Caco-2 (cell line): ENCODE measurements at regions not wholly inside any gene's neighbourhood (a gene's known extent, or its start where the extent isn't known, plus 50 kb on each side); places are given as distances from the start of the nearest gene placed in this dataset.

Source experiments
- BruUV-seq: library from RNA; stranded (reverse); fragments of 400-500 nt; replicated peaks from 2 replicates; lab custom pipeline; 2021; lab: Mats Ljungman, UMichigan
- CTCF ChIA-PET: fragments of 300-600 bp; sonication (Branson Sonifier 250); formaldehyde crosslinking; loops from one replicate; lab custom pipeline; 2022; ENCODE audit warnings: antibody characterized with exemption; lab: Charles Lee
- POLR2A ChIA-PET: fragments of 300-600 bp; sonication (Branson Sonifier 250); formaldehyde crosslinking; loops from one replicate; lab custom pipeline; 2022; ENCODE audit warnings: antibody characterized with exemption; lab: Charles Lee
- DNase-seq, 2 experiments: peaks; one replicate each; pipeline versions ENCODE4 v3.0.0 to v3.0.0-alpha.2; 2020 to 2022
- H3K27me3 ChIP-seq: replicated peaks from 2 replicates; pipeline ENCODE4 v1.6.0; 2011; ENCODE audit warnings: low read length; ENCODE audit not compliant: control insufficient read depth, insufficient read depth
- H3K36me3 ChIP-seq: 2 replicates; pipeline ENCODE4 v1.5.1; 2011; ENCODE audit warnings: low read length; ENCODE audit not compliant: control insufficient read depth, insufficient read depth
- H3K4me1 ChIP-seq: fragments of 250-450 bp; sonication (Bioruptor Pico); 2 replicates; pipeline ENCODE4 v1.5.1; 2020; ENCODE audit warnings: mild to moderate bottlenecking
- H3K4me3 ChIP-seq: 2 replicates; pipeline ENCODE4 v1.5.1; 2011; ENCODE audit warnings: low read depth, mild to moderate bottlenecking, control low read depth, low read length
- H3K9me3 ChIP-seq: fragments of 250-450 bp; sonication (Bioruptor Pico); 2 replicates; pipeline ENCODE4 v1.5.1; 2020; ENCODE audit warnings: mild to moderate bottlenecking, moderate library complexity
- H3K27ac Mint-ChIP-seq: one replicate; pipeline ENCODE4 v1.8.0; 2022; ENCODE audit warnings: mixed read lengths; ENCODE audit not compliant: unreplicated experiment
- H3K27me3 Mint-ChIP-seq: one replicate; pipeline ENCODE4 v1.8.0; 2022; ENCODE audit warnings: mixed read lengths; ENCODE audit not compliant: insufficient read depth, unreplicated experiment
- H3K36me3 Mint-ChIP-seq: one replicate; pipeline ENCODE4 v1.8.0; 2022; ENCODE audit warnings: mild to moderate bottlenecking, mixed read lengths; ENCODE audit not compliant: insufficient read depth, unreplicated experiment
- H3K4me1 Mint-ChIP-seq: one replicate; pipeline ENCODE4 v1.8.0; 2022; ENCODE audit warnings: low read depth, mixed read lengths; ENCODE audit not compliant: unreplicated experiment
- H3K4me3 Mint-ChIP-seq: one replicate; pipeline ENCODE4 v1.8.0; 2022; ENCODE audit warnings: mild to moderate bottlenecking, moderate library complexity, mixed read lengths; ENCODE audit not compliant: unreplicated experiment
- H3K9me3 Mint-ChIP-seq: one replicate; pipeline ENCODE4 v1.8.0; 2022; ENCODE audit warnings: mixed read lengths; ENCODE audit not compliant: unreplicated experiment
- CTCF ChIP-seq, 2 experiments: fragments of 200-600 bp in 1 of 2; IDR thresholded peaks; 1 replicate in 1 of 2; 2 replicates in 1 of 2; pipeline versions ENCODE4 v1.5.1 to v1.8.0; 2011 to 2022; ENCODE audit warnings: antibody characterized with exemption in 1 of 2, control low read depth in 1 of 2, inconsistent platforms in 1 of 2, low read depth in 1 of 2, low read length in 1 of 2, mild to moderate bottlenecking in 1 of 2, moderate library complexity in 1 of 2; ENCODE audit not compliant: insufficient read depth in 1 of 2, severe bottlenecking in 1 of 2, unreplicated experiment in 1 of 2
- intact Hi-C: fragments of 100-400 bp; cut with micrococcal nuclease; formaldehyde crosslinking; loops from one replicate; pipeline ENCODE4 v1.10.0; 2022; ENCODE audit not compliant: unreplicated experiment

- CTCF ChIA-PET: no interaction called here
- no peaks in the 10 kb centered on the region for H3K36me3 Mint-ChIP-seq
These were observed 192.2 kb downstream of the IRS1 start for GRCh38 chr2:226607379-226607778.

GRCh38 chr2:226605642-226606041 is 194.0 kb downstream of the IRS1 start:
- H3K9me3 ChIP-seq: no peaks in the 10 kb centered on the region
- no TSS peak for BruUV-seq
- no peak overlapping the region for H3K4me3 Mint-ChIP-seq
- ChIA-PET POLR2A (no interaction called here), CTCF (no interaction called here)
- H3K4me3 ChIP-seq: no peak overlapping the region
- H3K36me3 ChIP-seq: no peaks in the 10 kb centered on the region
- no peak for DNase-seq
- no peak overlapping the region for H3K27ac Mint-ChIP-seq
- peaks cover 4% of the 10 kb centered on the region for H3K4me1 Mint-ChIP-seq
- H3K27me3 ChIP-seq: no peaks in the 10 kb centered on the region
- peaks cover 4% of the 10 kb centered on the region for H3K4me1 ChIP-seq
- intact Hi-C loops: loop anchor here (10.0 kb wide), 1 partner anchor 131 kb away; no protein-coding TSS in a partner anchor
- H3K27me3 Mint-ChIP-seq: no peaks in the 10 kb centered on the region
- no peaks in the 10 kb centered on the region for H3K9me3 Mint-ChIP-seq
- no peaks in the 10 kb centered on the region for H3K36me3 Mint-ChIP-seq
- no peak for TF ChIP-seq CTCF (IDR thresholded peaks at IDR 0.05; ENCODE audit: insufficient read depth in 1 of 2, low read depth in 1 of 2, low read length in 1 of 2, severe bottlenecking in 1 of 2, unreplicated experiment in 1 of 2)

More at GRCh38 chr2:226607379-226607778, 192.2 kb downstream of the IRS1 start:
- no peaks in the 10 kb centered on the region for H3K9me3 Mint-ChIP-seq
- H3K4me3 Mint-ChIP-seq: no peak overlapping the region
- no peaks in the 10 kb centered on the region for H3K4me1 ChIP-seq
- no peak for TF ChIP-seq CTCF (IDR thresholded peaks at IDR 0.05; ENCODE audit: insufficient read depth in 1 of 2, low read depth in 1 of 2, low read length in 1 of 2, severe bottlenecking in 1 of 2, unreplicated experiment in 1 of 2)
- no peak overlapping the region for H3K4me3 ChIP-seq
- H3K36me3 ChIP-seq: no peaks in the 10 kb centered on the region
- H3K27me3 ChIP-seq: no peaks in the 10 kb centered on the region
- no peak overlapping the region for H3K27ac Mint-ChIP-seq
- BruUV-seq: no TSS peak
- DNase-seq: no peak
- intact Hi-C loops: loop anchor here (10.0 kb wide), 1 partner anchor 133 kb away; no protein-coding TSS in a partner anchor
- H3K27me3 Mint-ChIP-seq: no peaks in the 10 kb centered on the region
- POLR2A ChIA-PET: no interaction called here
- H3K9me3 ChIP-seq: no peaks in the 10 kb centered on the region
- H3K4me1 Mint-ChIP-seq: no peaks in the 10 kb centered on the region

- BruUV-seq: no TSS peak
- H3K27me3 Mint-ChIP-seq: no peaks in the 10 kb centered on the region
- no peak overlapping the region for H3K27ac Mint-ChIP-seq
- Histone ChIP-seq H3K27me3 (no peaks in the 10 kb centered on the region), H3K9me3 (no peaks in the 10 kb centered on the region), H3K4me3 (no peak overlapping the region), H3K4me1 (peaks cover 16% of the 10 kb centered on the region), H3K36me3 (no peaks in the 10 kb centered on the region)
- CTCF ChIA-PET: no interaction called here
- no peak for TF ChIP-seq CTCF (IDR thresholded peaks at IDR 0.05; ENCODE audit: insufficient read depth in 1 of 2, low read depth in 1 of 2, low read length in 1 of 2, severe bottlenecking in 1 of 2, unreplicated experiment in 1 of 2)
- no peak for DNase-seq
- peaks cover 9% of the 10 kb centered on the region for H3K4me1 Mint-ChIP-seq
- intact Hi-C loops: loop anchor here (10.0 kb wide), 1 partner anchor 129 kb away; no protein-coding TSS in a partner anchor
- no peak overlapping the region for H3K4me3 Mint-ChIP-seq
- POLR2A ChIA-PET: no interaction called here
- H3K36me3 Mint-ChIP-seq: no peaks in the 10 kb centered on the region
- H3K9me3 Mint-ChIP-seq: no peaks in the 10 kb centered on the region
These were observed 196.0 kb downstream of the IRS1 start for GRCh38 chr2:226603606-226604005.
